SKM-1 (cell line): ENCODE measurements at regions not wholly inside any gene's neighbourhood (a gene's known extent, or its start where the extent isn't known, plus 50 kb on each side); places are given as distances from the start of the nearest gene placed in this dataset.

Experiments used
- DNase-seq: peaks from one replicate; lab custom pipeline; 2025; ENCODE audit not compliant: unreplicated experiment; lab: John Stamatoyannopoulos, UW

DNA sequence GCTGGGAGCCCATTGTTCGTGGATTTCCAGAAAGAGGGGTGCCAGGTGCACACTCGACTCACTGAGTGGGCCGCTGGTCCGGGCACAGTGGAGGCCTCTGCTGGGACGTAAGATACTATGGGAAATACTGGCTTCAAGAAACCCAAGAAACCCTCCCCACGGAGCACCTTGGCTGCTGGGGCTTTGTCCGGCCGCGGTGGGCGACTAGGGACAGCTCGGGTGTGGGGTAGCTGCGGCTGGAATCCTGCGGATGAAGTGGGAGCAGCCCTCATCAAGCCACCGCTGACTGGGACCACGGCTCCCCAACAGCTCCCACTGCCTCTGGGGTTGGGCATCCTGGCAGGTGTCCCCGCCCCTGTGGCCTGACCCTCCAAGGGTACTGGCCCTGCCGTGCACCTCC lies 69.5 kb upstream of the GATA5 start:
- DNase-seq, result no peak

DNA sequence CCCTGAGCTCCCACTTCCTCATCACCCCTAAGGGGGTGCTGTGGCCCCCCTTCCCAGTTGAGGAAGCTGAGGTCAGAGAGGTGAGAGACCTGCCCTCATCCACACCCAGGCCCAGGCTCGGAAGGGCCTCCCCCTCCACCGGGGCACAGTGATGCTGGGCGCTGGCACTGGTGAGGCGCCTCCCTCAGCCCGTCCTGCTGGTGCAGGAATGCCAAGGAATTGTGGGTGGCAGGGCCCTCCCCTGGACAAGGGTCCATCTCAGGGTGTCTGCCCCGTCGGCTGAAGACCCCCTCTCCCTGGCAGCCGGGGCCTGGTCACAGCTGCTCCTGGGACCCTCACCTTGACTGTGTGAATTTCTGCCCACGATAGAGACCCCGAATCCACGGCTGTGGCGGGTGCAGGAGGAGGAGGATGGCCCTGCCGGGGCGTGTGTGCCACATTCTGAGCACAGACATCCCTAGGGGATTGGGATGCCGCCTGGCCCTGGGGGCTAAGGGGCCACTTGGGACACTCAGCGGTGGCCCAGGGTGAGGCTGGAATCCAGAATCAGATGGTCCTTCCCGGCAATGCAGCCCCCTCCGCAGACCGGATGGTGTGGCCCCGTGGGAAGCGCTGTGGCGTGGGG lies 70.2 kb upstream of the GATA5 start:
- DNase-seq, result no peak

DNA sequence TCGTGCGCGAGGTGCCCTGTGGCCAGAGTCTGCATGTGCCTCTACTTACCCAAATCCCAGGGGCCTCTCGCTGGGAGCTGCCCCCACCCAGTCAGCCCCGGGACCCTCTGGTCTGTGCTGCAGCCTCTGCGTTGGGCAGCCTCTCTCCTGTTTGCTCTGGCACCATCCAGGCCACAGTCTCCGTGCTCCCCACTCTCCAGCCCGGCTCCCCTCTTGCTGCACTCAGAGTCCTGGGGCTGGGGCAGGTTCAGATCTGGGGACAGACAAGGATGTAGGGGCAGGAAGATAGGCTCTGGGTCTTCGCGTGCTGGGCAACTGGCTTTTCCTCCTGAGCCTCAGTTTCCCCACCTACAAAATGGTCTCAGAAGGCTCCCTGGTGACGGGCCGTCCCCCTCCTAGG lies 70.8 kb upstream of the GATA5 start:
- no peak for DNase-seq

DNA sequence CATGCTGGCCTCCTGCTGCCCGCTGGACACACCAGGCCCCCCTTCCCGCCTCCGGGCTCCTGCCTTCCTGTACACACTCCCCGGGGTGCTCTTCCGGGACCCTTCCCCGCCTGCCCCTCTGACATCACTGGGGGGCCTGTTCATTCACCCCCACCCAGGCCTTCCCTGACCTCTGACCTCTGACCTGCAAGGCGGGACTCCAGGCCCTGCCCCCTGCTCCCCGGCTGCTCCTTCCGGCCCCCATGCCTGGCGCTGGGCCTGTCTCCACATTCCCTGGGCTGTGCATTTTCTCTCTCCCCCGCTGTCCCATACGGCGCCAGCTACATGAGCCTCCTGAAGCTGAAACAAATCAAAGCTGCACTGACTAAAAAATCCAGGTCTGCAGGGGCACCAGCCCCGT lies 71.6 kb upstream of the GATA5 start:
- no peak for DNase-seq

DNA sequence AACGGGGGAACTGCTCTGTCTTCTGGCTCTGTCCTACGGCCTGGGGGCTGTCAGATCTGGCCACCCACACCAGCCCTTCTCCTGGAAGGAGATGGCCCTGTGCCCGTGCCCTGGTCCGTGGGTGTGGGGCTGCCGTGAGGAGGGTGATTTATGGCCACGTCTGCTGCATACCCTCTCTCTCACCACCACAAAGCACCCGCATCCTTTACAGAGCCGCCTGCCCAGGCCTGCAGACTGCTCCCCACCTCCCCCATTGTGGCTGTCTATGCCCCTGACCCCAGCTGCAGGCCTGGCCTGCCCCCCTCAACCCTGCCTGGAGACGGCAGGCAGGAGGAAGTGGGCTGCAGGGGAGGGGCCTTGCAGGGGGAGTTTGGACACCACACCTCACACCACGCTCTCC lies 72.7 kb upstream of the GATA5 start:
- no peak for DNase-seq

DNA sequence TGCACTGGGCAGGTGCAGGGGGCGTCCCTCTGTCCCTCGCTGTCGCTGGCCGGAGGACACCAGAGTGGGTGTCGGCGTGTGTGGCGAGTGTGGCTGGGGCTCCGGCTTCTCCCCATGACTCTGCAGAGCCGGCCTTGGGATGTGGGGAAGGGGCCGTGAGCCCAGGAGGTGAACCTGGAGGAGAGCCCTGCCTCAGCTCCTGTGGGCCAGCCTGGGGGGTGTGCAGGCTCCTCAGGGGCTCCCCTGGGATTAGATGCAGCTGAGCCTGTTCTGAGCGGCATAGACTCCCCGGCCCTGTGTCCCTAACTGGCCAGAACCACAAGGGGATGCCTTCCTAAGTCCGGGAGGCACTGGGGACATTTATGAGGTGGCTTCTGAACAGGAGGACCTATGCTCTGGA lies 73.2 kb upstream of the GATA5 start:
- DNase-seq, result no peak

DNA sequence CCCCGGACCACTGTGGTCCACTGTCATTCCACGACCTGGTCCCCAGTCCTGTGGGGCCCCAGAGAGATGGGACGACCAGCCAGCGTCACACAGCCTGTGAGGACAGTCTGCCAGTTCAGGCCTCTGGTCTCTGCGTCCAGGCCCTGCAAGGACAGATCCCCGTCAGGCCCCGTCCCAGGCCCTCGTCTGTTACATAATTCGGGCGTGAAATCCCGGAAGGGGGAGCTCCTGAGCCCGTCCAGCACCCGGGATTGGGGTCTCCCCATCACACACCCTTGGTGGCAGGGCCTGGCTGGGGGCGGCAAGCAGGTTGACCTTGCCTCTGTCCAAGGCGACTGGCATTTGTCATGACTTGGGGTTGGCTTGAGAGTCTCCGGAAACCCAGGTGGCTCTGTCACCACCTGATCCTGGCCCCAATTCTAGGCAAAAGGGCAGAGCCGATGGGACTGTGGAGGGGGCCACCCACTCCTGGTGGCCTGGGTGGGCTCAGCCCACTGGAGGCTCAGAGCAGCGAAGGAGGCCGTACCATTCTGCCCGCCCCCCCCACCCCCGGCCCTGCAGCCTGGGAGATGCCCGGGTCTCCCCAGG lies 73.8 kb upstream of the GATA5 start:
- no peak for DNase-seq

DNA sequence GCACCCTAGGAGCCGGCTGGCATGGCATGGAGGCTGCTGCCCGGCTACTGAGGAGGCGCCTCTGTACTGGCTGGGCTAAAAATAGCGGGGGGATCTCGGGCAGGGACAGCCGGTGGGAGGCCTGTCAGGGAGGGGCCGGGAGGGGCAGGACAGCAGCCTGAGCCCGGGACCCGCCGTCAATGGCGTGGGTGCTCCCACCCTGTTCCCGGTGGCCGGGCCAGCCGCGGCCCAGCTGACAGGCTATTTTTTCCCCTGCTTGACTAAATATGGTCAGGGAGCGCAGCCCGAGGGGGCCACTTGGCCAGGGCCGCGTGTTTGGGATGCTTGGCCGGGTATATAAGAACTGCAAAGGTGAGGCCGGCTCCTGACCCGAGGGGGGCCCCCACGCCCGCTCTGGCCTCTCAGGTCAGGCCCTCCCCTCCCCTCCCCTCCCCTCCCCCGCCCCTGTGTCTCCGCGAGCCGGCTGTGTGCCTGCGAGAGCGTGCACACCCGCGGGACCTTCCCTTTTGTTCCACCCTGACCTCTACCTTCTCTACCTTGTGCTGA lies 74.4 kb upstream of the GATA5 start:
- no peak for DNase-seq

DNA sequence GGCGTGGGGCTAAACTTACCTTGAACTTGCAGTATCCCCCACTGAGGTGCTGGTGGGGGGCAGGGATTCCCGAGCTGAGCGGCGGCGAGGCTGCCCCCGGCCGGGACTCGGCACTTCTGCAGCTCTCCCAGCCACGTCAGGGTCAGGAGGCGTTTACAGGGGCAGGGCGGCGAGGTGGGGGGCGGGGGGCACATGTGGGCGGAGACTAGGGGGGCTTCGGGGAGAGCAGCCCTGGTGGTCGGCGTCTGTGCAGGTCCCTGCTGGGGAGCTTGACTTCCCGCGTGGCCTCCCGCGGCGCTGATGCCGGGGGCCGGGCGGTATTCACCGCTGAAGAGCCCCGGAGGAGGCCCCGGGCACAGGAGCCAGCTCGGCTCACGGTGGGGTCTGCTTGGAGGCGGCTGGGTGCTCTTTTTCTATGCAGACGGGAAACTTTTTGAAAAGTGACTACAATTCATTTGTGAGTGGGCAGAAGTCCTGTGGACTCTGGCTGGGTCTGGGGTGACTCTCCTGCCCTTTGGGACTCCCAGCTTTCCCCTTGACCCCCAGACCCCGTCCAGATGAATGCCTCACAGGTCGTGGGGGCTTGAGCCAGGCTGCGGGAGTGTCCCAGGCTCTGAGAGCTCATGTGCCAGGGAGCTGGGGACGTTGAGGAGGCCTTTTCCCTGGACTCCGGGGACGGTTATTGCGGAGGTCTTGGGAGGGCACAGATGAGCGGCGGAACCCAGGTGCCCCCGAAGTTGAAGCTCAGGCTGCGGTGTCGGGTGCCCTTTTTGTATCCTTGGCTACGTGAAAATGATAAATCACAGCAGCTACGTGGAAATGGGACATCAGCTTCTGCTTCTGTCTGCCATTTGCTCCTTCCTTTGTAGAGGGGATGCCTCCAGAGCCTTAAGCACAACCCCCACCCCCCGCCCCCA lies 75.9 kb upstream of the GATA5 start:
- no peak for DNase-seq

DNA sequence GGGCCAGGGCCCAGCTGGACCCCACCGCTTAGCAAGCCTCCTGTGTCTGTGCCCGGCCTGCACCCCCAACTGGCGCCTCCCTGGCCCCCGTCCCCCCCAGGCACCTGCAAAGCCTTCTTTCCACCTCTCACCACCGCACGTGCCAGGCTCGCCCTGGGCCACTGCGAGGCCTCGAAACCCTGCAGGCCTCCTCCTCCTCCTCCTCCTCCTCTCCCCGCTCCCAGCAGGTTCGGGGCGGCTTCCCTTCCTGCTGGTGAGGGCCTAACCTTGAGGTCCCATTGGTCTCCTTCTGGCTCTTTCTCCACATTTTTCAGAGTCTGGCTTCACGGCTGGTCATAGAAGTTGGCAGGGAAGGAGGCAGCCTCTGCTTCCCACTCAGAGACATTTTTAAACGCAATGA lies 76.8 kb upstream of the GATA5 start:
- no peak for DNase-seq

DNA sequence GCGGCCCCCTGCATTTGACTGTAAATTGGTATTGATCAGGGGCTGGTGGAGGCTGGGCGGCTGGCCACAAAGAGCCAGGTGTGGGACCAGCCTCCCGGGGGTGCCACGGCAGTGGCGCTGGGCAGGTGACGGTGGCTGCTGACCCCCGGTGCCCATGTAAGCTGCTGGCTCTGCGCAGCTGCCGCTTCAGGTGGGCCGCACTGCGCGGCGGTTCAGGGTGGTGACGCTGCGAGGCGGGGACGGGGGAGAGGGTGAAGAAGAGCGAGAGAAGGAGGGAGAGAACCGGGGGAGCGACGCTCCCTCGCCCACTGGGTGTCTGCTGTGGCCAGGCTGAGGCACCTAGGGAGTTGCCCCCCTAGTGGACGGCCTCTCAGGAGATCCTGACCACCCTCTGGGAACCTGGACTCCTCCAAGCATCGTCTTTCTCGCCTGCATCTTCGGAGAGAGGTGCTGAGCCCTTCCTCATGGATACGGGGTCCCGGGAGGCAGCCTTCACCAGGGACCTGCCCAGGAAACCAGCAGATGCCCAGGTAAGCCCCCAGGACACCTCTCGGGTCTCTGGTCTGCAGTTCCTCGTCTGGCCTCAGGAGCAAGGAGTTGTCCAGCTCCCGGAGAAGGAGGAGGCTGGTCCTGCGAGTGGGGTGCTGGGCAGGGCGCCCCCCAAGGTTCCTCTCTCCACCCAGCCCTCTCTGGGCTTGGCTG lies 77.5 kb upstream of the GATA5 start:
- DNase-seq, result no peak

DNA sequence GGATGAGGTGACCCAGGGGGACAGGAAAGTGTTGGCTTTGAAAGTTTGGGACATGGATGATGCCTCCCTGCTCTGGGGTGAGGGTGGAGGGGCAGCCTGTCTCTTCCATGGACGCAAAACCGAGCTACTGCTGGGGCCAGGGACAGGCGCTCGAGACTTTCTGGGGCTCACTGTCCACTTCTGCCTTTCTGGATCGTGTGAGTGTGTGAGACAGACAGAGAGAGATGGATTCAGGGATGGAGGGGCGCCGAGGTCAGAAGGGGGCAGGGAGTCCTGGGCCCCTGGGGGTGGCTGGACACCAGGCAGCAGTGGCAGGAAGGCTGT lies 78.0 kb upstream of the GATA5 start:
- DNase-seq, result no peak

DNA sequence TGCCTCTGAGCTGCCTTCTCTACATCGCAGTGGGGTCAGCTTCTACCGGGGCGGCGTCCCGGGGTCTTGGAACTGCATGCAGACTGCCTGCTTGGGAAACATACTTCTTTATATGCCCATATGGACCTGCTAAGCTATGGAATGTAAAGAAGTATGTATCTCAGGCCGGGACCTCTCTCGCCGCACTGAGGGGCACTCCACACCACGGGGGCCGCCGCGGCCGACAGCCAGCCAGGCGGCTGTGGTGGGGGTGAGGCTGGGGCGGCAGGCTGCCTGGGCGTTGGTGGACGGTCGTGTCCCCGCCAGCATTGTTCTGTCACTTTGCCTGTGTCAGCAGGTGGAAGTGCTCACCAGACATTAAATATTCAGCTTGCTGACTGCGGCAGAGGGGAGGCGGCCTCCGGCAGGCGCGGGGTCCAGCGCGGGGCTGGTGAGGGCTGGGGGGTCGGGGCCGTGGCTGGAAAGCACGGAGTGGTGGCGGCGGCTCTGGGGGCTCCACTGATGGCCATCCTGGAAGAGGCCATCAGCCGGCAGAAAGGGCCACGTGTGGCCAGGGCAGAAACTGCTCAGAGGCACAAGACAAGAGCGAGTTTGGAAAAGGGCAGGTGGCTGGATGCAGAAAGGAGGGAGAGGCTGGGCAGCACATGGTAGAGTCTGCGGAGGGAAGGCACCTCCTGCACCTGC lies 78.6 kb upstream of the GATA5 start:
- DNase-seq, result no peak

DNA sequence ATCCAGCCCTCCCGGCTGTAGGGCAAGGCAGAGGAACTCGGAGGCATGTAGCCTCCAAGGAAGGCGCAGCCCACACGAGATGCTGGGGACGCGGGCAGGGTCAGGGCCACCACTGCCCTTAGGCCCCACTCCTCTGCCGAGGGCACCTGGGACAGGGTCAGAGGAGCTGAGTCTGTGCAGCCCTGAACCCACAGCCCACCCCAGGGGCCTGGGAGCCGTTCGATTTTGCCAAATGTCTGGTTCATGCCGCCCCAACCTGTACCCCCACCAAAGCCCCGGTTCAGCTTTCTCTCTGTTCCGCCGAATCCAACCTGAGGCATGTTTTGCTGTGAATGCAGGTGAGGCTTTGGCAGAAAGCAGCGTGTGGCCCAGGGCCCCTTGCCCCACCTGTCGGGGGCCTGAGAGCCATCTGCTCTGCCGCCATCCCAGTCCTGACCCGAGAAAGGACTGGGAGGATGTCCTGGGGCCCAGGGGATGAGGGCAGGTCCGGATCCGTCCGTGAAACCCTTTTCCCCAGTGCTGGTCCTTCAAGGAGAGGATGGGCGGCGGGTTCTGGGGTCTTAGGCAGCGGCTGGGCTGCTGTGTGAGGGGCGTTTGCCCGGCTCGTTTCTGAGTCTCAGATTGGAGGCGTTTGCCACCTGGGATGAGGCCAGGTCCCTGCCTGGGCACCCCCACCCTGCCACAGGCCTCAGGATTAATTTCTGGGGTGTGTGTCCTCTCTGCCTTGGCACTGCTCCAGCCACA lies 79.3 kb upstream of the GATA5 start:
- DNase-seq, result no peak

DNA sequence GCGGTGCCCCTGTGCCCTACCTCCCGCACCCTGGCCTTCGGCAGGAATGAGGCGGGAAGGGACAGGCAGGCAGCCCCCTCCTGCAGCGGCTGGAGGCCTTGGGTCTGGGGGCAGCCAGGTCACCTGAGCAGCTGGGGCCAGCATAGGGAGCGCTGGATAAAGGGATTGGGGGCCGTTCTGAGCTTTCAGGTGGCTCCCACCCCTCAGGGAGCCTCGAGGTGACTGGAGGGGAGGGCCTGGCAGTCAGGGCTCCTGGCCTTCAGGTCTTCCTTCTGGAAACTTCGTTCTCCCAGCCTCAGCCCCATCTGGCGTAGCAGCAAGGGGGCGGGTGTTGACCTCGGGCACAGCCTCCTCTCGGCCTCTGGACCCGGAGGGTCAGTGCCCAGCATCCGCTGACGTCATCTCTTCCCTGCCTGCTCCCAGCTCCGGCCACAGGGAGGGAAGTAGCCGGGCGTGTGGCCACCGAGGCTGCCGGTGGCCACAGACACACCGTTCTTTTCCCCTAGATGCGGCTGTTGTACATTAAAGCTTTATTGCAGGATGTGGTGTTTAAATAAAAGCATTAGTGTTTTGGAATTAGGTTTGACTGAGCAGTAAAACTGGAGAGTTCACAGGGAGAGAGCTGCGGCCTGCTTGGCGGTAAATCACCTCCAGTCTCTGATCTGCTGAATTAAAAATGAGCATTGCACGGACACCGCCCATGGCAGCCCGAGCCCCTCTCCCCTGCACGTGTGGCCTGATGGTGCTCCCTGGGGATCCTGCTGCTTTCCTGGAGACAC lies 80.0 kb upstream of the GATA5 start:
- no peak for DNase-seq

DNA sequence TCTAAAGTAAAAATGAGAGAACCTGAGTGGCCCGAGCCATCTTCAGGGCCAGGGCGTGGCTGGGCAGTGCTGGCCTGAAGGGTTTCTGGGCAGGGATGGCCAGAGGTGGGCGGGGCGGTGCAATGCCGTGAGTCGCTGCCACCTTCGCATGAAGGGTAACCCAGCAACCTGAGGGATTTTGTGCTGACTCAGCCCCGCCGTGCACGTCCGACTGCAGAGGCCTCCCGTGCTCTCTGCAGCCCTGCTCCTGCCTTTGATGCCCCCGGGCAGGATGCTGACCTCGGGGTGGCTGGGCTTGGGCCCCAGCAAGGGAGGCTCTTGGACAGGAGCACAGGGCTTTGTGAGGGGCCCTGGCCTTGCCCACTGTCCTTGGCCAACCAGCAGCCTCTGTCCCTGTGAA lies 81.7 kb upstream of the GATA5 start:
- DNase-seq, result no peak

DNA sequence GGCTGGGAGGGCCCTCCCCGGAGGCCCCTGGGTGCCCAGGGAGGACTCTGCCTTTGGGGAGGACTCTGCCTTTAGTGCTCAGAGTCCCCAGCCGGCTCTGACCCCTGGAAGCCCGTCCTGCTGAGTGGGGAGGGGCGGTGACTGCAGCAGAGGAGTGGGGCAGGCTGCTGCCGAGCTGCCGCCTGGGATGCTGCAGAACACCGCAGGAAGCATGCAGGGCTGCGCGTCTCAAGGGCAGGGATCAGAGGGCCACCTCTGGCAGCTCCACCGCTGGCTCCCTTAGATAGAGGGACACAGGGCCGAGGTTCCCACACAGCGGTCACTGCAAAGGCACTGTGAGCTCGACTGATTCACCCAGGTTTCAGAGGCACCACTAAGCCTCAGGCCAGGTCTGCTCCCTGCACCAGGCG lies 82.2 kb upstream of the GATA5 start:
- no peak for DNase-seq

DNA sequence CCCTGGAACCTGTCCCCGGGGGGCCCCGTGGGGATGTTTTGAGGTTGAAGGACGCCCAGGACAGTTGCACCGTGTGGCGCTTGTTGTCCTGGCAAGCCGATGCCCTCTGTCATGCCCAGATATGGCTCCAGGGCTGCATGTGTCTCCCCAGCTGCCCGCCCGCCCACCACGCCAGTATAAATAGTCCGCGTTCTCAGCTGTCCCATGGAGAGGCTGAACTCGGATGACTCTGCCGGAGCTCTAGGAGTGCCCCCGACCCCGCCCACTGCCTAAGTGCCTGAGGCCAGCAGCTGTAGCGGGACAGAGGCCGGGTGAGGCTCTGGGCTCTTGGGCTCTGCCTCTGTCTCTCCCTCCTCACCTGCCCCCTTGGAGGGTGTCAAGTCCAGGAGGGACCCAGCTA lies 83.0 kb upstream of the GATA5 start:
- no peak for DNase-seq

DNA sequence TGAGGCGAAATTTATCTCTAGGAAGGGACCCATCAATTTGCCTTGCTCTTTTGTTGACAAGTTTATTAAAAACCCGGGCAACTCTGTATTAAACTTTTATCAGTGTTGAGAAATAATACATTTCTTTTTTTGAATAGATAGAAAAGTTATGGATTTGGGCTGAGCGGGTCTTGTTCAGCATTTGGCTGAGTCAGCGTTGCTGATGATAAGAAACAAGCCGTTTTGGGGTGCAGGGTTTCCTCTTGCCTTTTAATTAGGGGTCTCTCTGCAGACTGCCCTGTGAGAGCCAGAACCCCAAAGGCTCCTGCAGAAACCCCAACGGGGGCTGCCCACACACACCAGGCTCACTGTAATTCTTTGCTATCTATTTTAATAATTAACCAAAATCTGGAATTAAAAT lies 82.1 kb upstream of the SLCO4A1 start:
- DNase-seq, result no peak

DNA sequence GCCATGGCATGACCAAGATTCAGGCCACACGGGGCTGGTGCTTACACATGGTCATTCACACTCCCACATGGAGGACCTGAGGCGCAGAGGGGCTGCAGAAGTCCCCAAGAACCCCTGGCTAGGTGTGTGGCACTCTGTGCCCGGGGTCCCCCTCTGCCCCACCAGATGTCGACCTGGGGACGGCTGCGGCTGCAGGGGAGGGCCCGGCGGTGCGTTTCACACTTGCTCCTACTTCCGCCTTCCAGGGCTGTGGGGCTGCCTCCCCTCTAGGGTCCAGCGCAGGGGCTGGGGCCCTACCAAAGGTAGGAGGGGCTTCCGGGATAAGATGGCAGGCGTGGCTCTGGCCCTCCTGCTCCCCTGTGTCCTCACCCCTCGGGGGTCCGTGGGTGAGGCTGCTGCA lies 81.1 kb upstream of the SLCO4A1 start:
- DNase-seq, result no peak
